DMS53 treated with DMSO at 0.1 percent for 48 hours (cell line): ENCODE measurements at regions not wholly inside any gene's neighbourhood (a gene's known extent, or its start where the extent isn't known, plus 50 kb on each side); places are given as distances from the start of the nearest gene placed in this dataset.
A peak's percentile ranks its signal among the peaks of the same experiment; 100 is the strongest.
"Not testable (repeated sequence)": the region's sequence is repeated elsewhere in the genome, so short reads cannot be mapped to it uniquely, and the experiment has no call there.

Experiments
- DNase-seq: peaks from one replicate; lab custom pipeline; 2025; ENCODE audit not compliant: unreplicated experiment; lab: John Stamatoyannopoulos, UW

DNA sequence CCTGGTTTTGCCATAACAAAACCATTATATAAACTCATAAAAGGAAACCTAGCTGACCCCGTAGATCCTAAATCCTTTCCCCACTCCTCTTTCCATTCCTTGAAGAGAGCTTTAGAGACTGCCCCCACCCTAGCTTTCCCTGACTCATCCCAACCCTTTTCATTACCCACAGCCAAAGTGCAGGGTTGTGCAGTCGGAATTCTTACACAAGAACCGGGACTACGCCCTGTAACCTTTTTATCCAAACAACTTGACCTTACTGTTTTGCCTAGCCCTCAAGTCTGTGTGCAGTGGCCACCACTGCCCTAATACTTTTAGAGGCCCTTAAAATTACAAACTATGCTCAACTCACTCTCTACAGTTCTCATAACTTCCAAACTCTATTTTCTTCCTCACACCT lies 116.0 kb upstream of the PTPN13 start:
- not testable (repeated sequence) for DNase-seq

DNA sequence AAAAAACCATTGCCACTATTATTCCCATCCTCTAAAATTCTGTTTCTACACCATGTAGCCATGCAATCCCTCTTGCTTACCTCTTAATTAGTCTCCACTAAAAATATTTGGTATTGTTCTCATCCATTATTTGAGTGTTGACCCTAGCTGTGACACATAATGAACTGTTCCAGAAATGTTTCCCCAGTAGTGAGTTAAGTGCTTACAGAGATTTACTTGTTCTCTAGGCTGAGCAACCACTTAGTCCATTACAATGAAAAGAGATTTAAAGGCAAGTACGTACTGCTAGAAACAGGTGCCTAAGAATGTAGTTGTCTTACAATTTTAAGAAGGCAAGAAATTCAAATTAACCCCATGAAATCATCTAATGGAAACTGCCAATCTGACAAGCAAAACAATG lies 112.7 kb upstream of the PTPN13 start:
- no peak for DNase-seq

- DNase-seq = no peak
Measured at GRCh38 chr4:86482306-86483172, 111.6 kb upstream of the PTPN13 start.

GRCh38 chr4:86483173-86483490 lies 111.0 kb upstream of the PTPN13 start:
- no peak for DNase-seq

GRCh38 chr4:86483773-86484172 lies 110.3 kb upstream of the PTPN13 start:
- no peak for DNase-seq

GRCh38 chr4:86484241-86484640 lies 109.9 kb upstream of the PTPN13 start:
- no peak for DNase-seq

DNA sequence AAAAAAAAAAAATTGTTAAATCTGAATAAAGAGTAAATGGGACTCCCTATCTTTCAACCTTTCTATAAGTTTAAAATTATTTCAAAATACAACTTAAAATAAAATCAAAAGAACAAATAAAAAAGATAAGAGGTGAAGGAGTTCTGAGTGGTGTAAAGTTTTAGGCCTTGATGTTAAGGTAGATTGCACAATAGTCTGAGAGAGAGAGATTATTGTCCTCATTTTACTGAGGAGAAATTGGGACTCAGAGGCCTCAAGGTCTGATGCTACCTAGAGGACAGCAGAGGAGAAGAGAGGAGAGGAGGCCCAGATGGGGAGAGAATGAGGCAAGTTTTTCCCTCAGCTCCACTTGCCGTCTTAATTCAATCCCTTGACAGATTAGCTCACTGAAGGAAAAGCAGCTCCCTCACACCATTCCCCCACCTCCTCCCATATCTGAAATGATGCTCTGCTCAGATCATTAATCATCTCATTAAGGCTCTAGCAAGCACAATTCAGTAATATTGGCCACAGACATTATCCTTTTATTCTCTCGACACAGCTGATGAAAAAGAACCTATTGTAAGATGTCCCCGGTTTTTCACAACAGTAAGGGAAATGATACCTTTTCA lies 106.3 kb upstream of the PTPN13 start:
- DNase-seq = no peak

GRCh38 chr4:86493460-86493859 lies 100.7 kb upstream of the PTPN13 start:
- DNase-seq = no peak

DNA sequence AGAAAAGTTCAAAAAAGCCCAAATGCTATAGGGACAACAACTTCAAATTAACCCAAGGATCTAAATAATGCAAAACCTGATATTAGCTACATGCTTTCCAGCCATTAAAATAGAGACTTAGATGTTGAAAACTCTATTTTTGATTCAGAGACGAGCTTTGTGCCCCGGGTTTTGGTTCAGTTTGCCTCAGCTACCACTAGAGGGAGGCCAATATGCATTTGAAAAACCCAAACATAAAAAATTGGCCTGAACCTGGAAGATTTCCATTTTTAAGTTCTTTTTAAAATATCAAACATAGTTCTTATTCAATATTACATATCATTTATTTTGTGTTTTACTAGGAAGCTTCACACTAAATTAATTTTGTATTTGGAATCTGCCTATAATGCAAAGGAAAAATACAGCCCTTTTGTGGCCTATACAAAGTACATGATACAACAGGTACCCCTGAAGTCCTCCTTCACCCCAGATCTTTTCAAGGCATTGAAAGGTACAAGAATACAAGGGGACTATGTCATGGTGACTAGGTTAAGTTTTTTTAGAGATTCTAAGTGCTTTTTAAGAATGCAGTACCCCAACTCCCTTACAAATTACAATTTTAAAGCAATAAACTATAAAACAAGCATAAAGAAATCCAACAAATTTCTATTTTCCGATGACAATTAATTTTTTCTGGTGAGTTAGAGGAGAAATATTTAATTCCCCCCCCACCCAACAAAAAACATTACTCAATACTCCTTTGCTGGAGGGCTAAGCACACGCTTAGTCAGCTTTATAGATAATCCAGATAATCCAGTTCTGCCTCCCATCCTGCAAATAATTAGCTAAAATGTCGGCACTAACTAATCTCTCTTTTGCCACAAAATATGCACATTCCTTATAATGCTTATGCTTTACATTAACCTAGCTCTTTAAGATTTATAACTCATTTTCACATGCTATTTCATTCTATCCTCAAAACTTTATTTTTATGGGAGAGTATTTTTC lies 97.7 kb upstream of the PTPN13 start:
- peak; percentile 9 for DNase-seq

GRCh38 chr4:86497131-86497530 lies 97.0 kb upstream of the PTPN13 start:
- no peak for DNase-seq

- peak; percentile 37 for DNase-seq
Measured at GRCh38 chr4:86497980-86498862, 95.9 kb upstream of the PTPN13 start.

DNA sequence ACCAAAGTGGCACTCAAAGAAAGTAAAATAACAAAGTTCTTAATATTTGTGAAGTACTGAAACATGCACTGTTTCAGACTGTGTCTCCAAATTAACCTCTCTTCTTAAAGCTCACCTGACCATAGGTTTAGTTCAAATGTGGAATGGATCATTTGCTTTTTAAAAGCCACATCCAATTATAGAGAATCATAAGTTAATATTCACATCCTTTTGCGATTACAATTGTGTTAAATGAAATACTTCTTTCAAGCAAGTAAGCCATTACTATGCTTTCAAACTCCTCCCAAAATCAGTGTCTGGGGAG lies 95.3 kb upstream of the PTPN13 start:
- DNase-seq = no peak

- DNase-seq = no peak
Measured at GRCh38 chr4:86500527-86500926, 93.6 kb upstream of the PTPN13 start.

- DNase-seq = no peak
Measured at GRCh38 chr4:86502081-86502480, 92.0 kb upstream of the PTPN13 start.

DNA sequence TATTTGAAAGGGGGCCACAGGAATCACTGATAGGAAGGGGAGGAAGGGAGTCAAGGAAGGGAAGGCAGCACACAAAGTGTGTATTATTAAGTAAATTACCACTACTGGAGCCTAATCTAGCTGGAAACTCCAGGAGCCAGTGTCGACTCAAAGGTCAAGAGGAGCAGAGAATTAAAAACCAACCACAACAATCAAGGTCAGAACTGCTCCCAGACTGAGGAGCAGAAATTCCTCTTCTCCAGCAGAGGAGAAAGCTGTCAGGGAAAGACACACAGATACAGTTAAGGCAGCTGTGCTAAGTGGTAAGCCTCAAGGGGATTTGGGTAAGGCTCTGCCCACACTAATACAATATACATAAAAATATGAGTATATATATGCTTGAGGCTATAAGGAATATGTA lies 87.5 kb upstream of the PTPN13 start:
- DNase-seq = no peak

DNA sequence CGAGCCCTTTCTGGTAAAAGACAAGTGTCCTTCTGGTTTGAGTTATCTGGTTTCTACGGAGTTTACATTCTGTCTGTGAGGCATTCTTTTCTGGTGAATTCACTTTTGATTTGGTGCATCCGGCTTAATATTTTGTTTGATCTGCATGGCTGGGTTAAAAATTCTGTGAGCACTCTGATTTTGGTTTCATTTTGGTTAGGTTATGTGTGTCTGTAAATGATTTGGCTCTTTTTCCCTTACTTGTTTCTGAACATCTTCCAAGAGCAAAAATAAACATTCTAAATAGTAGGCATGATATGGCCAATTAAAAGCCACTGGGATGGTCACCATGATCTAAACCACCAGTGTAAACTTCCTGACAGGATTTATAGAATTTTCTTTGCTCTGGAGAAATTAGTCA lies 85.7 kb upstream of the PTPN13 start:
- DNase-seq = no peak

DNA sequence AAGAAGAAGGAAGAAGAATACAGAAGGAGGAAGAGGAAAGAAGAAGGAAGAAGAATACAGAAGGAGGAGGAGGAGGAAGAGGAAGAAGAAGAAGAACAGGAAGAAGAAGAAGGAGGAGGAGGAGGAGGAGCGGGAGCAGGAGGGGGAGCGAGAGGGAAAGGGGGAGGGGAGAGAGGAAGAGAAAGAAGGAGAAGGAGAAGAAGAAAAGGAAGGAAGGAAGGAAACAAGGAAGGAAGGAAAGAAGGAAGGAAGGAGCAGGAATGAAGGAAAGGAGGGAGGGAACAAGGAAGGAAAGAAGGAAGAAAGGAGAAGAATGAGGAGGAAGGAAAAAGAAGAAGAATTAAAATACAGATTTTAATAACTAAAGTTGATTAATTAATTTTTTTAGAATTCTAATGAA lies 82.5 kb upstream of the PTPN13 start:
- no peak for DNase-seq

- no peak for DNase-seq
Measured at GRCh38 chr4:86512631-86513030, 81.5 kb upstream of the PTPN13 start.

DNA sequence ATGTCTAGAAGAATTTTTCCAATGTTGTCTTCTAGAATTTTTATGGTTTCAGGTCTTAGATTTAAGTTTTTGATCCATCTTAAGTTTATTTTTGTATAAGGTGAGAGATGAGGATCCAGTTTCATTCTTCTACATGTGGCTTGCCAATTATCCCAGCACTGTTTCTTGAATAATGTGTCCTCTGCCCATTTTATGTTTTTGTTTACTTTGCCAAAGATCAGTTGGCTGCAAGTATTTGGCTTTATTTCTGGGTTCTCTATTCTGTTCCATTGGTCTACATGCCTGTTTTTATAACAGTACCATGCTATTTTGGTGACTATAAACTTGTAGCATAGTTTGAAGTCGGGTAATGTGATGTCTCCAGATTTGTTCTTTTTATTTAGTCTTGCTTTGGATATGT lies 78.2 kb upstream of the PTPN13 start:
- not testable (repeated sequence) for DNase-seq

DNA sequence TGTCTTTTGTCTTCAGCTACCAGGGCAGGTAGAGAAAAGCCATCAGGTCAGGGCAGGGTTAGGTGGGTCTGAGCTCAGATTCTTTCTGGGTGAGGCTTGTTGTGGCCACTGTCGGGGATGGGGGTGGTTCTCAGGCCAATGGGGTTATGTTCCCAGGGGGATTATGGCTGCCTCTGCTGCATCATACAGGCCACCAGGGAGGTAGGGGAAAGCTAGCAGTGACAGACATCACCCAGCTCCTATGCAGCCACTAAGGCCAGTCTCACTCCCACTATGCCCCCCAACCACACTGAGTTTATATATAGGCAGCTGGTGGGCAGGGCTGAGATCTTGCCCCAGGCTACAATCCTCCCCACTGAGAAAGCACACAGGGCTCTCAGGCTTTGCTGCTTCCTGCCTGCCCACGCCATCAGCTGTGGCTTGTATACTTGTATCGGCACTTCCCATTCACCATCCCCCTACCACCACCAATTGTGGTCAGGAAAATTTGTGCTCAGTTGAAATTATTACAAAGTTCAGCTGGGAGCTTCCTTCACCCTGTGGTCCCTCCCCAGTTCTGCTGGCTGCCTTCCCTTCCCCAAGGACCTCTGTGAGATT lies 72.6 kb upstream of the PTPN13 start:
- DNase-seq = no peak
